Stomach smooth muscle (tissue), 2 donors: ENCODE measurements at regions not wholly inside any gene's neighbourhood (a gene's known extent, or its start where the extent isn't known, plus 50 kb on each side); places are given as distances from the start of the nearest gene placed in this dataset.

Experiments
- H3K27ac ChIP-seq: one replicate; pipeline ENCODE4 v1.7.0; 2013; ENCODE audit warnings: mild to moderate bottlenecking, low read length, inconsistent platforms
- H3K27me3 ChIP-seq, 2 donors: one replicate each; pipeline ENCODE4 v1.7.0; 2013; ENCODE audit warnings: low read length in 2 of 2; ENCODE audit not compliant: insufficient read depth in 2 of 2, control insufficient read depth in 1 of 2
- H3K36me3 ChIP-seq, 2 donors: one replicate each; pipeline ENCODE4 v1.7.0; 2013; ENCODE audit warnings: low read length in 2 of 2; ENCODE audit not compliant: control insufficient read depth in 2 of 2, insufficient read depth in 2 of 2
- H3K4me1 ChIP-seq: one replicate; pipeline ENCODE4 v1.7.0; 2013; ENCODE audit warnings: low read length; ENCODE audit not compliant: control insufficient read depth, insufficient read depth
- H3K4me3 ChIP-seq, 2 donors: one replicate each; pipeline ENCODE4 v1.7.0; 2013; ENCODE audit warnings: low read length in 2 of 2
- H3K9ac ChIP-seq, 2 donors: one replicate each; pipeline ENCODE4 v1.7.0; 2013; ENCODE audit warnings: low read length in 2 of 2, mild to moderate bottlenecking in 1 of 2
- H3K9me3 ChIP-seq, 2 donors: one replicate each; pipeline ENCODE4 v1.7.0; 2013; ENCODE audit warnings: low read length in 2 of 2; ENCODE audit not compliant: control insufficient read depth in 2 of 2
- donor health status: healthy.
- donor health status: Pancreatic carcinoma.

- Histone ChIP-seq H3K36me3 (no peaks in the 10 kb centered on the region), H3K9me3 (no peaks in the 10 kb centered on the region), H3K9ac (no peak overlapping the region), H3K27ac (no peak overlapping the region), H3K27me3 (no peaks in the 10 kb centered on the region), H3K4me3 (no peak overlapping the region), H3K4me1 (no peaks in the 10 kb centered on the region)
These were observed 945.9 kb downstream of the CDH18 start for GRCh38 chr5:19042106-19042505.

- no peak overlapping the region for H3K27ac ChIP-seq
- no peak overlapping the region for H3K4me3 ChIP-seq
- H3K4me1 ChIP-seq, result no peaks in the 10 kb centered on the region
- H3K36me3 ChIP-seq, result no peaks in the 10 kb centered on the region
- no peaks in the 10 kb centered on the region for H3K9me3 ChIP-seq
- no peak overlapping the region for H3K9ac ChIP-seq
- no peaks in the 10 kb centered on the region for H3K27me3 ChIP-seq
These were observed 943.7 kb downstream of the CDH18 start for GRCh38 chr5:19044311-19044710.

GRCh38 chr5:19044931-19045695 lies 942.9 kb downstream of the CDH18 start:
- Histone ChIP-seq H3K9ac (no peak overlapping the region), H3K36me3 (no peaks in the 10 kb centered on the region), H3K4me3 (no peak overlapping the region), H3K4me1 (no peaks in the 10 kb centered on the region), H3K27ac (no peak overlapping the region), H3K9me3 (no peaks in the 10 kb centered on the region), H3K27me3 (no peaks in the 10 kb centered on the region)

- H3K4me3 ChIP-seq, result no peak overlapping the region
- H3K36me3 ChIP-seq, result no peaks in the 10 kb centered on the region
- no peaks in the 10 kb centered on the region for H3K4me1 ChIP-seq
- no peak overlapping the region for H3K9ac ChIP-seq
- no peaks in the 10 kb centered on the region for H3K27me3 ChIP-seq
- no peak overlapping the region for H3K27ac ChIP-seq
- no peaks in the 10 kb centered on the region for H3K9me3 ChIP-seq
These were observed 940.7 kb downstream of the CDH18 start for GRCh38 chr5:19047277-19047676.

- Histone ChIP-seq H3K27me3 (no peaks in the 10 kb centered on the region), H3K27ac (no peak overlapping the region), H3K9me3 (peaks cover 0 to 6% of the 10 kb centered on the region in 2 donors), H3K36me3 (no peaks in the 10 kb centered on the region), H3K4me3 (no peak overlapping the region), H3K4me1 (no peaks in the 10 kb centered on the region), H3K9ac (no peak overlapping the region)
These were observed 939.3 kb downstream of the CDH18 start for GRCh38 chr5:19048726-19049125.

GRCh38 chr5:19058216-19058615 lies 929.8 kb downstream of the CDH18 start:
- H3K4me3 ChIP-seq, result no peak overlapping the region
- H3K9ac ChIP-seq, result no peak overlapping the region
- peaks cover 0 to 4% of the 10 kb centered on the region in 2 donors for H3K9me3 ChIP-seq
- no peaks in the 10 kb centered on the region for H3K36me3 ChIP-seq
- H3K4me1 ChIP-seq, result no peaks in the 10 kb centered on the region
- H3K27me3 ChIP-seq, result no peaks in the 10 kb centered on the region
- no peak overlapping the region for H3K27ac ChIP-seq

- H3K9me3 ChIP-seq, result no peaks in the 10 kb centered on the region
- H3K36me3 ChIP-seq, result no peaks in the 10 kb centered on the region
- no peak overlapping the region for H3K27ac ChIP-seq
- no peaks in the 10 kb centered on the region for H3K27me3 ChIP-seq
- H3K4me3 ChIP-seq, result no peak overlapping the region
- H3K9ac ChIP-seq, result no peak overlapping the region
- H3K4me1 ChIP-seq, result no peaks in the 10 kb centered on the region
These were observed 923.9 kb downstream of the CDH18 start for GRCh38 chr5:19064094-19064493.

GRCh38 chr5:19067741-19068140 lies 920.3 kb downstream of the CDH18 start:
- Histone ChIP-seq H3K4me1 (no peaks in the 10 kb centered on the region), H3K27ac (no peak overlapping the region), H3K9me3 (no peaks in the 10 kb centered on the region), H3K9ac (no peak overlapping the region), H3K36me3 (no peaks in the 10 kb centered on the region), H3K4me3 (no peak overlapping the region), H3K27me3 (no peaks in the 10 kb centered on the region)

- no peaks in the 10 kb centered on the region for H3K9me3 ChIP-seq
- H3K27me3 ChIP-seq, result no peaks in the 10 kb centered on the region
- H3K4me1 ChIP-seq, result no peaks in the 10 kb centered on the region
- no peak overlapping the region for H3K9ac ChIP-seq
- H3K27ac ChIP-seq, result no peak overlapping the region
- H3K4me3 ChIP-seq, result no peak overlapping the region
- H3K36me3 ChIP-seq, result no peaks in the 10 kb centered on the region
These were observed 889.6 kb downstream of the CDH18 start for GRCh38 chr5:19098434-19098833.

- Histone ChIP-seq H3K27me3 (no peaks in the 10 kb centered on the region), H3K36me3 (no peaks in the 10 kb centered on the region), H3K4me3 (no peak overlapping the region), H3K9ac (no peak overlapping the region), H3K27ac (no peak overlapping the region), H3K9me3 (no peaks in the 10 kb centered on the region), H3K4me1 (no peaks in the 10 kb centered on the region)
These were observed 888.8 kb downstream of the CDH18 start for GRCh38 chr5:19099195-19099594.

- Histone ChIP-seq H3K36me3 (no peaks in the 10 kb centered on the region), H3K9ac (no peak overlapping the region), H3K27ac (no peak overlapping the region), H3K4me1 (no peaks in the 10 kb centered on the region), H3K27me3 (no peaks in the 10 kb centered on the region), H3K4me3 (no peak overlapping the region), H3K9me3 (no peaks in the 10 kb centered on the region)
These were observed 883.1 kb downstream of the CDH18 start for GRCh38 chr5:19104948-19105347.
